ENCODE measurements at regions not wholly inside any gene's neighbourhood (a gene's known extent, or its start where the extent isn't known, plus 50 kb on each side); places are given as distances from the start of the nearest gene placed in this dataset.

DNA sequence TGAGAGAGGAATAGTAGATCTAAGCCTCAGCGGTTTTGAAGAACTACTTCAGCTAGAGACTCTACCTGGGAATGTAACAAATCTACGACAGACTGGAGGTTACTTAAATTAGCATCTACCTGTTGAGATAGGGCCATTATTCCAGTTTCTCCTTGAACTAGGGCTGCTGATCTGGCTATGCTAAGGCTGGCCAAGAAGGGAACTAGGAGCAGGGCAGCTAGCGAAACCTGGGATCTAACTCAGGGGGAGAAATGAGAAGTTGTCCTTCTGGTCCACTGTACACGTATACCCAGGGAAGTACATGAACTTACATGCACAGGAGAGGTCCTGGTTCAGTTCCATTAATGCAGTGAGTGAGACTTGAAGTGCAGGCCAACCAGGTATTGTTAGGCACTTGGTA lies 156.7 kb downstream of the TRIM27 start:
- TF ChIP-seq, protein P1, sequence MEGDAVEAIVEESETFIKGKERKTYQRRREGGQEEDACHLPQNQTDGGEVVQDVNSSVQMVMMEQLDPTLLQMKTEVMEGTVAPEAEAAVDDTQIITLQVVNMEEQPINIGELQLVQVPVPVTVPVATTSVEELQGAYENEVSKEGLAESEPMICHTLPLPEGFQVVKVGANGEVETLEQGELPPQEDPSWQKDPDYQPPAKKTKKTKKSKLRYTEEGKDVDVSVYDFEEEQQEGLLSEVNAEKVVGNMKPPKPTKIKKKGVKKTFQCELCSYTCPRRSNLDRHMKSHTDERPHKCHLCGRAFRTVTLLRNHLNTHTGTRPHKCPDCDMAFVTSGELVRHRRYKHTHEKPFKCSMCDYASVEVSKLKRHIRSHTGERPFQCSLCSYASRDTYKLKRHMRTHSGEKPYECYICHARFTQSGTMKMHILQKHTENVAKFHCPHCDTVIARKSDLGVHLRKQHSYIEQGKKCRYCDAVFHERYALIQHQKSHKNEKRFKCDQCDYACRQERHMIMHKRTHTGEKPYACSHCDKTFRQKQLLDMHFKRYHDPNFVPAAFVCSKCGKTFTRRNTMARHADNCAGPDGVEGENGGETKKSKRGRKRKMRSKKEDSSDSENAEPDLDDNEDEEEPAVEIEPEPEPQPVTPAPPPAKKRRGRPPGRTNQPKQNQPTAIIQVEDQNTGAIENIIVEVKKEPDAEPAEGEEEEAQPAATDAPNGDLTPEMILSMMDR (IDR thresholded peaks at IDR 0.05; ENCODE audit: insufficient read depth, low read depth, low read length), result no peak
- TF ChIP-seq EZH2 (IDR thresholded peaks at IDR 0.05; ENCODE audit: insufficient read depth, low read length), result no peak
